ENCODE measurements at regions not wholly inside any gene's neighbourhood (a gene's known extent, or its start where the extent isn't known, plus 50 kb on each side); places are given as distances from the start of the nearest gene placed in this dataset.
"Not testable (repeated sequence)": the region's sequence is repeated elsewhere in the genome, so short reads cannot be mapped to it uniquely, and the experiment has no call there.

GRCh38 chr7:9726811-9727210, 1246.9 kb upstream of the PHF14 start:
- not testable (repeated sequence) for TF ChIP-seq CTCF (IDR thresholded peaks at IDR 0.05; ENCODE audit: insufficient read depth, low read length, poor library complexity, severe bottlenecking); EZH2phosphoT487 (conservative IDR thresholded peaks at IDR 0.05; ENCODE audit: low read length)
